ENCODE measurements at regions not wholly inside any gene's neighbourhood (a gene's known extent, or its start where the extent isn't known, plus 50 kb on each side); places are given as distances from the start of the nearest gene placed in this dataset.
"Not testable (repeated sequence)": the region's sequence is repeated elsewhere in the genome, so short reads cannot be mapped to it uniquely, and the experiment has no call there.

- no peaks in the 10 kb centered on the region for H3K9me3 ChIP-seq
- no peaks in the 10 kb centered on the region for H3K4me1 ChIP-seq (ENCODE audit: low read depth)
- DNase-seq = no peak
- no peak for TF ChIP-seq CTCF (IDR thresholded peaks at IDR 0.05)
- ATAC-seq = no peak
- no peaks in the 10 kb centered on the region for H3K36me3 ChIP-seq (ENCODE audit: low read depth)
- intact Hi-C loops (cut with DNase I, micrococcal nuclease) = no loop called here
- no peak overlapping the region for H3K4me3 ChIP-seq
These were observed 536.0 kb downstream of the TMX3 start for GRCh38 chr18:68178921-68179320.

- DNase-seq (no peak), ATAC-seq (no peak)
- Histone ChIP-seq H3K4me3 (no peak overlapping the region), H3K36me3 (ENCODE audit: low read depth) (no peaks in the 10 kb centered on the region), H3K4me1 (ENCODE audit: low read depth) (no peaks in the 10 kb centered on the region), H3K9me3 (no peaks in the 10 kb centered on the region)
- intact Hi-C loops (cut with DNase I, micrococcal nuclease) = no loop called here
- no peak for TF ChIP-seq CTCF (IDR thresholded peaks at IDR 0.05)
These were observed 536.9 kb downstream of the TMX3 start for GRCh38 chr18:68177807-68178702.

- no peaks in the 10 kb centered on the region for H3K9me3 ChIP-seq
- DNase-seq = no peak
- H3K36me3 ChIP-seq (ENCODE audit: low read depth) = no peaks in the 10 kb centered on the region
- no peaks in the 10 kb centered on the region for H3K4me1 ChIP-seq (ENCODE audit: low read depth)
- intact Hi-C loops (cut with DNase I, micrococcal nuclease) = no loop called here
- H3K4me3 ChIP-seq = no peak overlapping the region
- TF ChIP-seq CTCF (IDR thresholded peaks at IDR 0.05) = no peak
- no peak for ATAC-seq
These were observed 538.0 kb downstream of the TMX3 start for GRCh38 chr18:68176901-68177300.

- H3K36me3 ChIP-seq (ENCODE audit: low read depth) = no peaks in the 10 kb centered on the region
- intact Hi-C loops (cut with DNase I, micrococcal nuclease) = no loop called here
- H3K9me3 ChIP-seq = no peaks in the 10 kb centered on the region
- no peak for TF ChIP-seq CTCF (IDR thresholded peaks at IDR 0.05)
- no peak for ATAC-seq
- no peak overlapping the region for H3K4me3 ChIP-seq
- no peaks in the 10 kb centered on the region for H3K4me1 ChIP-seq (ENCODE audit: low read depth)
- no peak for DNase-seq
These were observed 541.9 kb downstream of the TMX3 start for GRCh38 chr18:68172842-68173549.

- no peak for ATAC-seq
- Histone ChIP-seq H3K4me1 (ENCODE audit: low read depth) (no peaks in the 10 kb centered on the region), H3K4me3 (no peak overlapping the region), H3K9me3 (no peaks in the 10 kb centered on the region), H3K36me3 (ENCODE audit: low read depth) (no peaks in the 10 kb centered on the region)
- TF ChIP-seq CTCF (IDR thresholded peaks at IDR 0.05) = no peak
- DNase-seq = no peak
- intact Hi-C loops (cut with DNase I, micrococcal nuclease) = no loop called here
These were observed 550.0 kb downstream of the TMX3 start for GRCh38 chr18:68164909-68165308.

- H3K4me3 ChIP-seq; intact Hi-C loops (cut with DNase I, micrococcal nuclease); H3K4me1 ChIP-seq (ENCODE audit: low read depth); H3K9me3 ChIP-seq; H3K36me3 ChIP-seq (ENCODE audit: low read depth); DNase-seq; ATAC-seq: not testable (repeated sequence)
These were observed 561.1 kb downstream of the TMX3 start for GRCh38 chr18:68153821-68154220.
